Mesendoderm (in vitro differentiated cells): ENCODE measurements at regions not wholly inside any gene's neighbourhood (a gene's known extent, or its start where the extent isn't known, plus 50 kb on each side); places are given as distances from the start of the nearest gene placed in this dataset.

Experiments used
- DNase-seq: peaks from one replicate; pipeline ENCODE4 v3.0.0; 2013
- H2AK5ac ChIP-seq: 2 replicates; pipeline ENCODE4 v1.6.1; 2013; ENCODE audit warnings: low read length, inconsistent platforms
- H2BK120ac ChIP-seq: 2 replicates; pipeline ENCODE4 v1.6.1; 2013; ENCODE audit warnings: low read depth, mild to moderate bottlenecking, low read length, moderate library complexity, mixed read lengths
- H2BK15ac ChIP-seq: replicated peaks from 2 replicates; pipeline ENCODE4 v1.6.1; 2013; ENCODE audit warnings: low read depth, mild to moderate bottlenecking, moderate library complexity
- H2BK5ac ChIP-seq: 2 replicates; pipeline ENCODE4 v1.6.1; 2013; ENCODE audit warnings: low read length, inconsistent platforms
- H3K18ac ChIP-seq: 2 replicates; pipeline ENCODE4 v1.6.1; 2013; ENCODE audit warnings: mild to moderate bottlenecking, low read length, mixed read lengths
- H3K23ac ChIP-seq: one replicate; pipeline ENCODE4 v1.6.1; 2013; ENCODE audit warnings: low read length
- H3K27ac ChIP-seq: 2 replicates; pipeline ENCODE4 v1.5.1; 2013; ENCODE audit warnings: low read depth, mild to moderate bottlenecking, inconsistent platforms, low read length, moderate library complexity
- H3K27me3 ChIP-seq: 2 replicates; pipeline ENCODE4 v1.6.1; 2013; ENCODE audit warnings: low read length, control low read depth, mild to moderate bottlenecking, inconsistent platforms; ENCODE audit not compliant: insufficient read depth, poor library complexity
- H3K36me3 ChIP-seq: 2 replicates; pipeline ENCODE4 v1.6.1; 2013; ENCODE audit warnings: low read length, inconsistent platforms; ENCODE audit not compliant: control insufficient read depth, insufficient read depth
- H3K4ac ChIP-seq: one replicate; pipeline ENCODE4 v1.6.1; 2013; ENCODE audit warnings: low read depth, mild to moderate bottlenecking, low read length, moderate library complexity
- H3K4me1 ChIP-seq: 2 replicates; pipeline ENCODE4 v1.6.1; 2013; ENCODE audit warnings: low read depth, low read length, inconsistent platforms; ENCODE audit not compliant: control insufficient read depth
- H3K4me2 ChIP-seq: 2 replicates; pipeline ENCODE4 v1.6.1; 2013; ENCODE audit warnings: low read length
- H3K4me3 ChIP-seq: 2 replicates; pipeline ENCODE4 v1.5.1; 2013; ENCODE audit warnings: mild to moderate bottlenecking, low read length
- H3K56ac ChIP-seq: one replicate; pipeline ENCODE4 v1.6.1; 2013; ENCODE audit warnings: low read length
- H3K79me1 ChIP-seq: 2 replicates; pipeline ENCODE4 v1.6.1; 2013; ENCODE audit warnings: low read length, inconsistent platforms
- H3K79me2 ChIP-seq: 2 replicates; pipeline ENCODE4 v1.6.1; 2013; ENCODE audit warnings: mild to moderate bottlenecking, low read length; ENCODE audit not compliant: control insufficient read depth, insufficient read depth
- H3K9ac ChIP-seq: 2 replicates; pipeline ENCODE4 v1.6.1; 2013; ENCODE audit warnings: low read length, inconsistent platforms
- H4K5ac ChIP-seq: one replicate; pipeline ENCODE4 v1.6.1; 2013; ENCODE audit warnings: low read length
- H4K8ac ChIP-seq: one replicate; pipeline ENCODE4 v1.6.1; 2013; ENCODE audit warnings: low read depth, mild to moderate bottlenecking, control low read depth, low read length, moderate library complexity
- WGBS: extraction: QIAGEN DNeasy Blood & Tissue Kit; methylation state at CpG from one replicate; pipeline ENCODE4 v1.1.7; 2013; ENCODE audit warnings: low lambda C conversion rate, missing lambda C conversion rate; ENCODE audit not compliant: insufficient coverage; ENCODE audit errors: extremely low coverage; 5-methylcytosine and 5-hydroxymethylcytosine counted together

- no peak overlapping the region for H3K23ac ChIP-seq
- no peak overlapping the region for H2BK15ac ChIP-seq
- H4K8ac ChIP-seq: no peak overlapping the region
- no peak overlapping the region for H4K5ac ChIP-seq
- no peak overlapping the region for H2BK120ac ChIP-seq
- no peak overlapping the region for H3K4me3 ChIP-seq
- DNase-seq: no peak
- no peaks in the 10 kb centered on the region for H3K79me2 ChIP-seq
- no peak overlapping the region for H3K18ac ChIP-seq
- no peak overlapping the region for H3K4me2 ChIP-seq
- no peaks in the 10 kb centered on the region for H3K4me1 ChIP-seq
- H3K27ac ChIP-seq: no peak overlapping the region
- no peak overlapping the region for H3K4ac ChIP-seq
- H3K27me3 ChIP-seq: no peaks in the 10 kb centered on the region
- WGBS: no CpG with 5 or more reads among the region's 2 CpGs
- H3K79me1 ChIP-seq: no peaks in the 10 kb centered on the region
- no peaks in the 10 kb centered on the region for H3K36me3 ChIP-seq
- H3K56ac ChIP-seq: no peak overlapping the region
- H2AK5ac ChIP-seq: no peak overlapping the region
- H3K9ac ChIP-seq: no peak overlapping the region
- H2BK5ac ChIP-seq: no peak overlapping the region
These were observed 166.6 kb upstream of the GAS1 start for GRCh38 chr9:87113874-87114273.

GRCh38 chr9:87115785-87116184 is 168.5 kb upstream of the GAS1 start:
- H3K79me1 ChIP-seq: no peaks in the 10 kb centered on the region
- no peak overlapping the region for H3K4me2 ChIP-seq
- WGBS: no CpG with 5 or more reads among the region's 1 CpG
- no peak overlapping the region for H3K9ac ChIP-seq
- no peak overlapping the region for H2BK15ac ChIP-seq
- H2BK120ac ChIP-seq: no peak overlapping the region
- no peaks in the 10 kb centered on the region for H3K79me2 ChIP-seq
- no peak for DNase-seq
- H3K36me3 ChIP-seq: no peaks in the 10 kb centered on the region
- no peak overlapping the region for H2AK5ac ChIP-seq
- no peak overlapping the region for H3K4me3 ChIP-seq
- H4K8ac ChIP-seq: no peak overlapping the region
- H3K18ac ChIP-seq: no peak overlapping the region
- no peak overlapping the region for H4K5ac ChIP-seq
- no peak overlapping the region for H2BK5ac ChIP-seq
- H3K4me1 ChIP-seq: no peaks in the 10 kb centered on the region
- H3K23ac ChIP-seq: no peak overlapping the region
- H3K56ac ChIP-seq: no peak overlapping the region
- H3K27ac ChIP-seq: no peak overlapping the region
- no peaks in the 10 kb centered on the region for H3K27me3 ChIP-seq
- no peak overlapping the region for H3K4ac ChIP-seq

- Histone ChIP-seq H2BK5ac (no peak overlapping the region), H2BK120ac (no peak overlapping the region), H3K56ac (no peak overlapping the region), H3K4me3 (no peak overlapping the region), H3K27ac (no peak overlapping the region), H3K18ac (no peak overlapping the region), H3K23ac (no peak overlapping the region), H3K79me2 (no peaks in the 10 kb centered on the region), H2AK5ac (no peak overlapping the region), H3K4me2 (no peak overlapping the region), H3K36me3 (no peaks in the 10 kb centered on the region), H4K8ac (no peak overlapping the region), H3K27me3 (no peaks in the 10 kb centered on the region), H4K5ac (no peak overlapping the region), H3K4me1 (no peaks in the 10 kb centered on the region), H3K4ac (no peak overlapping the region), H2BK15ac (no peak overlapping the region), H3K79me1 (no peaks in the 10 kb centered on the region), H3K9ac (no peak overlapping the region)
- WGBS: no CpG with 5 or more reads among the region's 3 CpGs
- peak; percentile 18 for DNase-seq
These were observed 169.2 kb upstream of the GAS1 start for GRCh38 chr9:87116492-87116891.

- Histone ChIP-seq H4K8ac (no peak overlapping the region), H3K23ac (no peak overlapping the region), H3K4me2 (no peak overlapping the region), H3K36me3 (no peaks in the 10 kb centered on the region), H3K4ac (no peak overlapping the region), H2BK120ac (no peak overlapping the region), H2BK5ac (no peak overlapping the region), H3K56ac (no peak overlapping the region), H2AK5ac (no peak overlapping the region), H3K27ac (no peak overlapping the region), H3K18ac (no peak overlapping the region), H3K4me1 (no peaks in the 10 kb centered on the region), H3K79me1 (no peaks in the 10 kb centered on the region), H3K4me3 (no peak overlapping the region), H3K9ac (no peak overlapping the region), H3K79me2 (no peaks in the 10 kb centered on the region), H4K5ac (no peak overlapping the region), H3K27me3 (no peaks in the 10 kb centered on the region), H2BK15ac (no peak overlapping the region)
- DNase-seq: peak; percentile 3
- no CpG with 5 or more reads among the region's 1 CpG for WGBS
These were observed 171.3 kb upstream of the GAS1 start for GRCh38 chr9:87118594-87118993.

GRCh38 chr9:87119328-87119881 is 172.1 kb upstream of the GAS1 start:
- no CpG with 5 or more reads among the region's 11 CpGs for WGBS
- no peak for DNase-seq
- Histone ChIP-seq H3K4me2 (no peak overlapping the region), H3K23ac (no peak overlapping the region), H3K27me3 (no peaks in the 10 kb centered on the region), H3K4me3 (no peak overlapping the region), H3K27ac (no peak overlapping the region), H2BK120ac (no peak overlapping the region), H4K8ac (no peak overlapping the region), H3K9ac (no peak overlapping the region), H3K4ac (no peak overlapping the region), H2BK5ac (no peak overlapping the region), H3K79me2 (no peaks in the 10 kb centered on the region), H3K79me1 (no peaks in the 10 kb centered on the region), H4K5ac (no peak overlapping the region), H2BK15ac (no peak overlapping the region), H2AK5ac (no peak overlapping the region), H3K36me3 (no peaks in the 10 kb centered on the region), H3K18ac (no peak overlapping the region), H3K56ac (no peak overlapping the region), H3K4me1 (no peaks in the 10 kb centered on the region)

- H3K36me3 ChIP-seq: no peaks in the 10 kb centered on the region
- no peaks in the 10 kb centered on the region for H3K4me1 ChIP-seq
- H2BK5ac ChIP-seq: no peak overlapping the region
- no peak overlapping the region for H3K9ac ChIP-seq
- no peak overlapping the region for H2AK5ac ChIP-seq
- WGBS: no CpG with 5 or more reads among the region's 5 CpGs
- no peak overlapping the region for H3K4me3 ChIP-seq
- no peak overlapping the region for H2BK15ac ChIP-seq
- no peak overlapping the region for H4K8ac ChIP-seq
- no peaks in the 10 kb centered on the region for H3K27me3 ChIP-seq
- H2BK120ac ChIP-seq: no peak overlapping the region
- no peak overlapping the region for H3K23ac ChIP-seq
- H3K4ac ChIP-seq: no peak overlapping the region
- no peak overlapping the region for H3K4me2 ChIP-seq
- H4K5ac ChIP-seq: no peak overlapping the region
- H3K18ac ChIP-seq: no peak overlapping the region
- no peaks in the 10 kb centered on the region for H3K79me1 ChIP-seq
- H3K27ac ChIP-seq: no peak overlapping the region
- no peaks in the 10 kb centered on the region for H3K79me2 ChIP-seq
- DNase-seq: no peak
- no peak overlapping the region for H3K56ac ChIP-seq
These were observed 173.3 kb upstream of the GAS1 start for GRCh38 chr9:87120610-87121009.
